HG03095 (cell line): ENCODE measurements at regions not wholly inside any gene's neighbourhood (a gene's known extent, or its start where the extent isn't known, plus 50 kb on each side); places are given as distances from the start of the nearest gene placed in this dataset.

Experiments used
- ATAC-seq: cut with Tn5 transposase; IDR thresholded peaks from one replicate; pipeline ENCODE4 v1.9.1; 2021; ENCODE audit warnings: moderate library complexity; ENCODE audit not compliant: unreplicated experiment

- no peak for ATAC-seq
Measured at GRCh38 chr3:194986208-194987043, 284.5 kb downstream of the XXYLT1 start.

- no peak for ATAC-seq
Measured at GRCh38 chr3:194987571-194988494, 283.1 kb downstream of the XXYLT1 start.

- ATAC-seq: no peak
Measured at GRCh38 chr3:194988495-194989165, 282.3 kb downstream of the XXYLT1 start.

- no peak for ATAC-seq
Measured at GRCh38 chr3:194989241-194989640, 281.7 kb downstream of the XXYLT1 start.

GRCh38 chr3:194990454-194991337 is 280.3 kb downstream of the XXYLT1 start:
- ATAC-seq: no peak

GRCh38 chr3:194991338-194991654 is 279.7 kb downstream of the XXYLT1 start:
- no peak for ATAC-seq

GRCh38 chr3:194993896-194994295 is 277.1 kb downstream of the XXYLT1 start:
- no peak for ATAC-seq

GRCh38 chr3:194994551-194994981 is 276.4 kb downstream of the XXYLT1 start:
- ATAC-seq: no peak

- ATAC-seq: no peak
Measured at GRCh38 chr3:194995334-194995733, 275.6 kb downstream of the XXYLT1 start.

GRCh38 chr3:194995922-194996321 is 275.0 kb downstream of the XXYLT1 start:
- ATAC-seq: no peak

GRCh38 chr3:194996746-194997145 is 274.2 kb downstream of the XXYLT1 start:
- no peak for ATAC-seq

GRCh38 chr3:194998417-194998816 is 272.5 kb downstream of the XXYLT1 start:
- no peak for ATAC-seq

GRCh38 chr3:194998948-194999347 is 272.0 kb downstream of the XXYLT1 start:
- ATAC-seq: no peak

GRCh38 chr3:194999491-194999890 is 271.5 kb downstream of the XXYLT1 start:
- ATAC-seq: no peak

GRCh38 chr3:195001261-195001660 is 269.7 kb downstream of the XXYLT1 start:
- ATAC-seq: no peak

GRCh38 chr3:195001961-195002861 is 268.7 kb downstream of the XXYLT1 start:
- no peak for ATAC-seq

- no peak for ATAC-seq
Measured at GRCh38 chr3:195003006-195003892, 267.7 kb downstream of the XXYLT1 start.

- ATAC-seq: no peak
Measured at GRCh38 chr3:195003893-195004289, 267.1 kb downstream of the XXYLT1 start.
